CD4-positive, alpha-beta T cell treated with Interleukin-1 beta for 1 hour (primary cell): ENCODE measurements at regions not wholly inside any gene's neighbourhood (a gene's known extent, or its start where the extent isn't known, plus 50 kb on each side); places are given as distances from the start of the nearest gene placed in this dataset.

ENCODE experiments used
- DNase-seq, 2 donors: peaks; one replicate each; pipeline ENCODE4 v3.0.0-alpha.2; 2020 to 2022

- no peak for DNase-seq
Observed at GRCh38 chr2:34492561-34493455, 893.7 kb upstream of the FAM98A start.

DNA sequence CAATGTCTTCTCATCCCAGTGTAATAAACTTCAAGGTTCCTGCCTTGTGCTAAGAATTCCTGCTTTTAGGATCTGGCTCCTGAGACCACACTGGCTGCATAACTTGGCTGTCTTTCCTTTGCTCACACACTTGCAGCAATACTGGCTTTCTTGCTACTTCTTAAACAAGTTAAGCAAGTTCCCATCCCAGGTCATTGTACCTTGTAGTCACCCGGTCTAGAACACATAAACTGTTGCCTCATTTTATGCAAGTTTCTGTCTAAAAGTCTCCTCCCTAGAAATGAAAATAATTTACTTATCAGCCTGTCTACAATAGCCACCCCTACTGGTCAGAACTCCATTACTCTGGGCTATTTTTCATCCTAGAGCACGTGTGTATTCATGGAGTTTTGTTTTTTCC lies 887.9 kb upstream of the FAM98A start:
- DNase-seq, result no peak

- DNase-seq, result no peak
Observed at GRCh38 chr2:34481542-34481941, 882.4 kb upstream of the FAM98A start.

GRCh38 chr2:34480366-34480765 lies 881.3 kb upstream of the FAM98A start:
- no peak for DNase-seq

DNA sequence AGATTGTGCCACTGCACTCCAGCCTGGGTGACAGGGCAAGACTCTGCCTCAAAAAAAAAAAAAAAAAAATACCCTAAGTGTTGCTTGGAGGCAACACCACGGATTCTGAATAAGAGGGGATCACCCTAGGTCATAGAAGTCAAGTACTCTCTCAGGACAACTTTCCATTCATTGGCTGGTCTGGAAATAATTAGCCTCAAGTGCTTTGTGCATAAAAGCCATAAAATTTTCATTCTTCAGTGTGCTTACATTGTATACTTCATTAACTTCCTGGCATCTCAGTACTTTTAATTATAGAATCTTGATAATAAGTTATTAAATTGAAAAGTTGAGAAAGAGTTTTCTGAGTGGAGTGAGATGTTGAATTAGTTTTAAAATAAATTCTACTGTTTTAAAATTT lies 876.1 kb upstream of the FAM98A start:
- no peak for DNase-seq

DNA sequence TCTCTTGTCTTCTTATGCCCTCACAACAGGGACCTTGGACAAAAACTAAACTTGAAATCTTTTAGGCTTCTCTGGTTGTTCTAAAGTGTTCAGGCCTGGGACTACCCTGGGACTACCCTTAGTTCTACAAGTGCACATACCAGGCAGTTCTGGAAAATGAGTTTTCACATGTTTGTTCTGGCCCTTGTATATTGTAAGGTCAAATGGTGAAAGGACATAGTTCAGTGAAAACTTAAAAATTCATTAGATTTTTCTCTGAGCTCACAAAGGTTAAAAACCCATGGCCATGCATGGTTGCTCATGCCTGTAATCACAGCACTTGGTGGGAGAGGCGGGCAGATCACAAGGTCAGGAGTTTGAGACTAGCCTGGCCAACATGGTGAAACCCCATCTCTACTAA lies 875.5 kb upstream of the FAM98A start:
- no peak for DNase-seq

DNA sequence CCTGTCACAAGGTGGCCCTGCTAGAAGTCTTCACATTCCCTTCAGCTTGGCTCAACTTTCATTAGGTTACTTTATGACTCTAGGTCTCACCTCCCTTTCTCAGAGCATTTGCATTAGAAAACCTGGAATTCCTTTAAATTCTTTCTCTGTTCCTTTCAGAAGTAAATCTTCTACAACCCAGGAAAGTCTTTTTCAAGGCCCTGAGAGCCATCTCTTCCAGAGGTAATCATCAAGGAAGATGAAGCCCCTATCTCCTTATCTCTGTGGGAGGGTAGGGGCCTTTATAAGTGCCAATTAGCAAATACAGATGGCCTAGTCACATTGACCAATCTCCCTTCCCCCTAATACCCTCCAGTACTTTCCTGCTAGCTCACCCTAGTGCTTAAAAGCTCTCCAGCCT lies 848.0 kb upstream of the FAM98A start:
- DNase-seq, result no peak

DNA sequence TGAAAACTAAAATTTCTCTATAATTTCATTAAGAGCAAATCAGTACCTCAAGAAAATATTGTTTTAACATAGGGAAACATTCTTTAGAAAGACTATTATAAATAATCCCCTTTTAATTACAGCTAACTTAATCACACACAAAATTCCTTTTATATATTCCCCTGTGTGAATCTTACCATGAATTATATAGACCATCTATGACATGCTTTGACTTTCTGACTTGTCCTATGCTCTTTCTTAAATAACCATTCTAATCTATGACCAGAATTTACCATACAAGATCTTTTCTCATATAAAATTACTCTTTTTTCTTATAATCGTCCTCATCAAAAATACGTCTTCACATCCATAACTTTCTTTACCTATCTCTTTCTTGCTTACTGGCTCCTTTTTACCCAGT lies 824.2 kb upstream of the FAM98A start:
- DNase-seq, result no peak

- no peak for DNase-seq
Observed at GRCh38 chr2:34419856-34420255, 820.8 kb upstream of the FAM98A start.

DNA sequence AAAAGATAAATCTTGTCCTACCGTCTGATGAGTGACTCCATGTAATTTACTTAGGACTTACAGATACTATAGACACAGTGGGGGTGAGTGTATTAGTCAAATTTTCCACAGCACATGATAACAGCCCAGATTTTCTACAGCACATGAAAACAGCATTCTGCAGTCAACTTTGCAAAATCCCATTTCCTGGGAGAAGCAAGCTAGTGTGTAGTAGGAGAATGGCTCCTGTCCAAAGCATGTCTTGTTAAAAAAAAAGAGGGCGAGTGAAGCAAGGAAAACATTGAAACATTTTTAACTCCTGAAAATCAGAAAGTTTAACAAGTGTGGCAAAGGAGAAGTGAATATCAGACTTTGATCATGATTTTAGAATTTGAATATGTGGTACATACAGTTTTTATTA lies 817.8 kb upstream of the FAM98A start:
- DNase-seq, result no peak

DNA sequence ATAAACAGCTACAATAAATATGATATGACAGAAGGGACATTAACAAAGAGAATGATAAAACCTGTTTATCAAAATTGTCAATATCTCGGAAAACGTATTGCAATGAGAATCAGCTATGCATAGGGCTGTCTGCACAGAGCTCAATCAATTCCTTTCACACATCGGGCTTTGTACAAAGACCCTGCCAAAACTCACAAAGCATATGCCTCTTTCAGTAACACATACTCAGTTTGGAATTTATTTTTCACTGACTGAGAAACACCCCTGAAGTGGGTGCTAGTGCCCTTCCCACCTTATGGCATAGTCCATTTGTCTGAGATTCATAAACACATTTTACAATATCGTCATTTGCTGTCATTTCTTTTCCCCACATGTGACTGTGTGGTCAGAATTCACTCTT lies 815.8 kb upstream of the FAM98A start:
- no peak for DNase-seq

DNA sequence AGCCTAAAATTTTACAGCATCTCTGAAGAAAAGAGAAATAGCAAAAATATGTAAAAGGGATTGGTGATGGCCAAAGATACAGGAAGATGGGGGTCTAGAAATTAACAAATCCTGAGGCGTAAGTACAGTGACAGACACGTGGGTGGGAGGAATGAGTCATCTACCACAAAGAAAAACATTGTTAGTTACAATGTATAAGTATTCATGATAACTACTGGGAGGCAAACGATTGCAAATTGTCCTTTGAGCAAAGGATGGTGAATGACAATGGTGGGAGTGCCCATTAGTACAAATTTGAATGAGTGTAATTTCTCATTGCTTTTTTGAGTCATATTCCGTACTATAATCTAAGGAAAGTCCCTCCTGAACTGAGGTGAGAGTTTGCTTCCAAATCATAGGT lies 809.0 kb upstream of the FAM98A start:
- no peak for DNase-seq

DNA sequence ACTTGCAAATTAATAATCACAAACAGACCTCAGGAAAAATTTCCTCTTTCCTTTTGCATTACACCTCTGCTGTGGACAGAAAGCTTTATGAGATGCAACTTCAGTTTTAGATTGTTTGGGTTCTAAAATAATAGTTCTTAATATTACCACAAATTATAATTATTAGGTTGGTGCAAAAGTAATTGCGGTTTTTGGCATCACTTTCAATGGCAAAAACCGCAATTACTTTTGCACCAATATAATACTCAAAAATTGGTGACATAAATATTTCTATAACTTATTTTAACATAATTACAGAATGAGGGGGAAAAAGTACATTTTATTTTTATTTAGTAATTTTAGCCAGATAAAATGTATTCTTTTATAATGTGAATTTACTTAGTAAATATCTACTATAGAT lies 804.4 kb upstream of the FAM98A start:
- DNase-seq, result no peak

DNA sequence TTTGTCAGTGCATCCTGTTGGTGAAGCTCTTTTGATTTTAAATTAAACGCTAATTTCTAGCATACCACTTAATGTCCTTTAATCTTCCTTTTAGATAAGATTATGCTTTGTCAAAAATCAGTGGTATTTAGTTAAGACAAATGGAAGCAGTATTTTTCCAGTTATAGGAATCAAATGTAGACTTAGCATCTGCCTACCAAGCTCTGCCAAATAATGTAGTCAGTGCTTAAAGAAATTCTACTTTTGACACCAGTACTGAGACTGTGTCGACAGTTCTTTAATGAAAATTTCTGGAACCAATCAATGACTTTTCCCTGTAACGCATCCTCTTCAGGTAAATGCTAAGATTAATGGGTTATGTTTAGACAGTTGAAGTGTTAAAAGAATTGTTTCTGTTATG lies 803.3 kb upstream of the FAM98A start:
- no peak for DNase-seq

- no peak for DNase-seq
Observed at GRCh38 chr2:34401186-34401585, 802.1 kb upstream of the FAM98A start.

GRCh38 chr2:34388446-34388845 lies 789.3 kb upstream of the FAM98A start:
- DNase-seq, result no peak

GRCh38 chr2:34387536-34387935 lies 788.4 kb upstream of the FAM98A start:
- no peak for DNase-seq

GRCh38 chr2:34379586-34379985 lies 780.5 kb upstream of the FAM98A start:
- DNase-seq, result no peak

DNA sequence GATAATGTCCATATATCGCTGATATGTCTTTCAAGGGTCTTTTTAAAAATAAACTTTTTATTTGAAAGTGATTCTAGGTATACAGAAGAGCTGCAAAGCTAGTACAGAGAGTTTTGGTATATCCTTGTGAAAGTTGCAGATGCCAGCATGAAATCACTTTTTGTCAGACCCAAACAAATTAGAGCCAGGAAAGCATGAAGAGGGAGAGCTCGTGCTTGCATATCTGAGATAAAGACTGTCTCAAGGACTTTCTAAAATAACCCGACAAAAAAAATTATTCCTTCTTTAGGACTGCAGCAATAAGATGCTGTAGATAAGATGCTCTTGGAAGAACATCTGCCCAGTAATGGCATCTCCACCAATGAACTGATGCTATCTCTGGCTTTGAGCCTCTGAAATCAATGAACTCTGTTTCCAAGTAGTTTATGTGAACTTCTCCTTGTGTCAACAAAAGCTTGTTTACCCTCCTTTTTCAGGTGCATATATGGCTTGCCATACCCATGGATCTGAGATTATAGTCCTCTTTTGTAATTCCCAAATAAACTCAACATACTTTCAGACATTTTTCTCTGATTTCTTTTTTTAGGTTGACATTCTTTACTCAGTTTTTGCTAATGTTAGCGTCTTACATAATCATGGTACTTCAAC lies 774.6 kb upstream of the FAM98A start:
- no peak for DNase-seq

DNA sequence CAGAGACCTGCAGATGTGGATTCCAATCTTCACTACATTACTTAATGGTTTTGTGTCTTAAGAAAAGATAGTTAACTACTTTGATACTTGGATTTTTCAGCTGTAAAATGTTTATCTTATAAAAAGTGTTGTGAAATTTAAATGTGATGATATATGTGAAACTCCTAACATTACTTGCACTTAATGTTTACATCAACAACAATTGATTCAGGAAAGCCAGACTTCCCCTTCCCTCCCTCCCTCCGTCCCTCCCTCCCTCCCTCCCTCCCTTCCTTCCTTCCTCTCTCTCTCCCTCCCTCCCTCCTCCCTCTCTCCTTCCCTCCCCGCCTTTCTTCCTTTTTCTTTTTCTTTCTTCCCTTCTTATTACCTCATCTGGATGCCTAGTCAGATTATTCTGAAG lies 773.9 kb upstream of the FAM98A start:
- DNase-seq, result no peak

GRCh38 chr2:34371711-34372110 lies 772.6 kb upstream of the FAM98A start:
- DNase-seq, result no peak

GRCh38 chr2:34368304-34368703 lies 769.2 kb upstream of the FAM98A start:
- DNase-seq, result no peak

GRCh38 chr2:34365932-34366331 lies 766.8 kb upstream of the FAM98A start:
- DNase-seq, result no peak

DNA sequence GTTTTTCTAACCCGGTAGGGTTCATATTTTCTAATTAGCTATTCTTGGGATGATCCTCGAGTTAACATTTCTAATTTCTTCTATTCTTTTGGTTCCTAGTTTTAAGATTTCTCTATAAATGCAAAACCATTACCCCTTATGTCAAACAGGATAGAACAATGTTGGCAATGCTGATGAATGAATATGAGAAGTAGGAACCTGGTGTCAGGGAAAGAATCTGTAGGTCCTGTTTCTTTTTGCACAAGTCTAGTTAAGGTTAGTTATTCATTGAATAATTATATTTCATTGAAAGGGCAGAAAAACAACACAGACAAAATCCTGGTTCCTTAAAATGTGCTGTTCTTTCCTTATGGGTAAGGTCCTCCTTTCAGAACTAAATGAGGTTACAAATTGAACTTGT lies 766.4 kb upstream of the FAM98A start:
- no peak for DNase-seq
